MM.1S (cell line): ENCODE measurements at regions not wholly inside any gene's neighbourhood (a gene's known extent, or its start where the extent isn't known, plus 50 kb on each side); places are given as distances from the start of the nearest gene placed in this dataset.

Experiments
- DNase-seq: peaks from one replicate; pipeline ENCODE4 v3.0.0-alpha.2; 2015
- H2AFZ ChIP-seq: fragments of 300-600 bp; sonication (generic); 2 replicates; pipeline ENCODE4 v1.6.0; 2016; ENCODE audit warnings: antibody characterized with exemption, low read length
- H3F3A ChIP-seq: fragments of 300-600 bp; sonication (generic); 2 replicates; pipeline ENCODE4 v1.6.1; 2016; ENCODE audit warnings: mild to moderate bottlenecking, antibody characterized with exemption, low read length, moderate library complexity, mixed read lengths; ENCODE audit not compliant: insufficient read depth
- H3K27ac ChIP-seq: fragments of 300-600 bp; sonication (generic); 2 replicates; pipeline ENCODE4 v1.5.1; 2016; ENCODE audit warnings: mild to moderate bottlenecking, low read length
- H3K27me3 ChIP-seq: fragments of 300-600 bp; sonication (generic); replicated peaks from 2 replicates; pipeline ENCODE4 v1.6.0; 2016; ENCODE audit warnings: low read length; ENCODE audit not compliant: insufficient read depth
- H3K36me3 ChIP-seq: fragments of 300-600 bp; sonication (generic); replicated peaks from 2 replicates; pipeline ENCODE4 v1.6.1; 2016; ENCODE audit warnings: mild to moderate bottlenecking, low read length, mixed read lengths; ENCODE audit not compliant: insufficient read depth
- H3K4me1 ChIP-seq: fragments of 300-600 bp; sonication (generic); 2 replicates; pipeline ENCODE4 v1.6.1; 2016; ENCODE audit warnings: low read length, mixed read lengths
- H3K4me2 ChIP-seq: fragments of 300-600 bp; sonication (generic); 2 replicates; pipeline ENCODE4 v1.6.0; 2016; ENCODE audit warnings: low read depth, low read length
- H3K4me3 ChIP-seq: fragments of 300-600 bp; sonication (generic); 2 replicates; pipeline ENCODE4 v1.5.1; 2016; ENCODE audit warnings: low read length, mixed read lengths
- H3K79me2 ChIP-seq: fragments of 300-600 bp; sonication (generic); 2 replicates; pipeline ENCODE4 v1.6.1; 2016; ENCODE audit warnings: mixed run types, low read length, mixed read lengths
- H3K9ac ChIP-seq: fragments of 300-600 bp; sonication (generic); 2 replicates; pipeline ENCODE4 v1.6.1; 2016; ENCODE audit warnings: low read length, mixed read lengths
- H3K9me2 ChIP-seq: fragments of 300-600 bp; sonication (generic); replicated peaks from 2 replicates; pipeline ENCODE4 v1.6.1; 2016; ENCODE audit warnings: mild to moderate bottlenecking, low read length, mixed read lengths; ENCODE audit not compliant: insufficient read depth
- H3K9me3 ChIP-seq: fragments of 300-600 bp; sonication (generic); replicated peaks from 2 replicates; pipeline ENCODE4 v1.6.1; 2016; ENCODE audit warnings: mild to moderate bottlenecking, low read length, mixed read lengths; ENCODE audit not compliant: insufficient read depth
- H4K20me1 ChIP-seq: fragments of 300-600 bp; sonication (generic); 2 replicates; pipeline ENCODE4 v1.6.1; 2016; ENCODE audit warnings: mild to moderate bottlenecking, low read length, moderate library complexity, mixed read lengths; ENCODE audit not compliant: insufficient read depth
- EZH2 ChIP-seq: fragments of 300-600 bp; sonication (generic); optimal IDR thresholded peaks from 2 replicates; pipeline ENCODE3; 2017; ENCODE audit warnings: low read depth, mild to moderate bottlenecking, antibody characterized with exemption, low read length, mixed read lengths
- EZH2phosphoT487 ChIP-seq: fragments of 300-600 bp; sonication (generic); IDR thresholded peaks from 2 replicates; pipeline ENCODE4 v1.6.1; 2018; ENCODE audit warnings: antibody characterized with exemption, low read length
- TF ChIP-seq, protein P1 (sequence below): fragments of 300-600 bp; sonication (generic); IDR thresholded peaks from 2 replicates; pipeline ENCODE4 v1.5.1; 2016; ENCODE audit warnings: antibody characterized with exemption, low read length, mixed read lengths

DNA sequence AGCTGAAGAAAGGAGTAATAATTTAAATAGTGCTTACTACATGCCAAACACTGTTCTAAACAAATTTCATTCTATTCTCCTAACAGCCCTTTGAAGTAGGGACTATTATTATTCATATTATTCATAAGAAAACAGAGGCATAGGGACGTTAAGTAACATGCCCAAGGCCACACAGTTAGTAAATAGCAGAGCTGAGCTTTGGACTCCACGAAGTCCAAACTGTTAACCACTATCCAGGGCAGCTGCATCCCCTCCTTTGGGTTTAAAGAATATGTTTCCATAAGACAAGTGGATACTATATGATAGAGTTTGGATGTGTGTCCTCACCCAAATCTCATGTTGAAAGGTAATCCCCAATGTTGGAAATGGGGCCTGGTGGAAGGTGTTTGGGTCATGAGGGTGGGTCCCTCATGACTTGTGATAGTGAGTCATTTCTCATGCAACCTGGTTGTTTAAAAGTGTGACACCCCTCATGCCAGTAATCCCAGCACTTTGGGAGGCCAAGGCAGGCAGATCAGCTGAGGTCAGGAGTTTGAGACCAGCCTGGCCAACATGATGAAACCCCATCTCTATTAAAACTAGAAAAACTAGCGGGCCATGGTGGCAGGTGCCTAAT is 144.0 kb upstream of the CXADR start:
- H3K4me3 ChIP-seq = no peak overlapping the region

DNA sequence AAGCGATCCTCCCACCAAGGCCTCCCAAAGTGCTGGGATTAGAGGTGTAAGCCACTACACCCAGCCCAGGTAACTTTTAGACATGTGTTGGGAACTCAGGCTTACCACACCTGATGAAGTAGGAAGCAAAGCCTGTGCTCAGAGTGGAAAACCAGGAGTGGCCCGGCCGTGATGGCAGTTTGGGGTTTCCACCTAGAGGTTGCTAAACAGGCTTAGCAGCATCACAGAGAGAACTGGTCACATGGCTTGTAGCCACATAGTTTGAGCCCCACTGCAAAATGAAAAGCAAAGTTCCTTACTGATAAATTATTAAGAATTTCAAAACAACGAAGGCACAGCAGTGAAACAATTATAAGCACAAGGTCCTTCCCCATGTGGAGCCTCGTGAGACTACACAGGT is 142.6 kb upstream of the CXADR start:
- H2AFZ ChIP-seq = no peak overlapping the region
- H3K9me2 ChIP-seq = no peaks in the 10 kb centered on the region
- no peak for DNase-seq
- no peaks in the 10 kb centered on the region for H3K4me1 ChIP-seq
- no peaks in the 10 kb centered on the region for H3F3A ChIP-seq
- no peaks in the 10 kb centered on the region for H3K27me3 ChIP-seq
- H3K36me3 ChIP-seq = no peaks in the 10 kb centered on the region
- TF ChIP-seq EZH2 (no peak), EZH2phosphoT487 (no peak)
- TF ChIP-seq, protein P1, sequence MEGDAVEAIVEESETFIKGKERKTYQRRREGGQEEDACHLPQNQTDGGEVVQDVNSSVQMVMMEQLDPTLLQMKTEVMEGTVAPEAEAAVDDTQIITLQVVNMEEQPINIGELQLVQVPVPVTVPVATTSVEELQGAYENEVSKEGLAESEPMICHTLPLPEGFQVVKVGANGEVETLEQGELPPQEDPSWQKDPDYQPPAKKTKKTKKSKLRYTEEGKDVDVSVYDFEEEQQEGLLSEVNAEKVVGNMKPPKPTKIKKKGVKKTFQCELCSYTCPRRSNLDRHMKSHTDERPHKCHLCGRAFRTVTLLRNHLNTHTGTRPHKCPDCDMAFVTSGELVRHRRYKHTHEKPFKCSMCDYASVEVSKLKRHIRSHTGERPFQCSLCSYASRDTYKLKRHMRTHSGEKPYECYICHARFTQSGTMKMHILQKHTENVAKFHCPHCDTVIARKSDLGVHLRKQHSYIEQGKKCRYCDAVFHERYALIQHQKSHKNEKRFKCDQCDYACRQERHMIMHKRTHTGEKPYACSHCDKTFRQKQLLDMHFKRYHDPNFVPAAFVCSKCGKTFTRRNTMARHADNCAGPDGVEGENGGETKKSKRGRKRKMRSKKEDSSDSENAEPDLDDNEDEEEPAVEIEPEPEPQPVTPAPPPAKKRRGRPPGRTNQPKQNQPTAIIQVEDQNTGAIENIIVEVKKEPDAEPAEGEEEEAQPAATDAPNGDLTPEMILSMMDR = no peak
- H3K9ac ChIP-seq = no peak overlapping the region
- no peak overlapping the region for H3K27ac ChIP-seq
- no peaks in the 10 kb centered on the region for H3K79me2 ChIP-seq
- no peak overlapping the region for H3K4me3 ChIP-seq
- no peak overlapping the region for H3K4me2 ChIP-seq
- H3K9me3 ChIP-seq = no peaks in the 10 kb centered on the region
- H4K20me1 ChIP-seq = no peaks in the 10 kb centered on the region

More for the DNA sequence above, 144.0 kb upstream of the CXADR start:
- no peak overlapping the region for H2AFZ ChIP-seq
- TF ChIP-seq EZH2 = no peak
- TF ChIP-seq EZH2phosphoT487 = no peak
- TF ChIP-seq, protein P1 = no peak
- no peak for DNase-seq
- H3K9me2 ChIP-seq = no peaks in the 10 kb centered on the region
- H3K4me2 ChIP-seq = no peak overlapping the region
- no peaks in the 10 kb centered on the region for H3K79me2 ChIP-seq
- H4K20me1 ChIP-seq = no peaks in the 10 kb centered on the region
- no peaks in the 10 kb centered on the region for H3K27me3 ChIP-seq
- H3F3A ChIP-seq = no peaks in the 10 kb centered on the region
- no peak overlapping the region for H3K9ac ChIP-seq
- no peaks in the 10 kb centered on the region for H3K9me3 ChIP-seq
- no peaks in the 10 kb centered on the region for H3K4me1 ChIP-seq
- no peak overlapping the region for H3K27ac ChIP-seq
- H3K36me3 ChIP-seq = no peaks in the 10 kb centered on the region

DNA sequence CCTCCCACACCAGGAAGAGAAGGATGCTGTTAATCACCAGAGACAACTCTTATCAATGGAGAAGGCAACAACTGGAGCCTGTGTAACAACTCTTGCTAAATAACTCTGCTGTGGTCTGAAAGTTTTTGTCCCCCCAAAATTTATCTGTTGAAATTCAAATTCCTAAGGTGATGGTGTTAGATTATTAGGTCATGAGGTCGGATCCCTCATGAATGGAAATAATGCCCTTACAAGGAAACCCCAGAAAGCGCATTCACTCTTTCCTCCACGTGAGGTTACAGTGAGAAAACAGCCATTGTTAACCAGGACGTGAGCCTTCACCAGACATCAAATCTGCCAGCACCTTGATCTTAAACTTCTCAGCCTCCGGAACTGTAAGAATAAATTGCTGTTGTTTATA is 141.9 kb upstream of the CXADR start:
- H3K4me2 ChIP-seq = no peak overlapping the region
- no peak overlapping the region for H2AFZ ChIP-seq
- DNase-seq = no peak
- H3K4me1 ChIP-seq = no peaks in the 10 kb centered on the region
- no peaks in the 10 kb centered on the region for H3K9me2 ChIP-seq
- no peaks in the 10 kb centered on the region for H3K79me2 ChIP-seq
- H3K9ac ChIP-seq = no peak overlapping the region
- no peaks in the 10 kb centered on the region for H3K36me3 ChIP-seq
- H3K4me3 ChIP-seq = no peak overlapping the region
- no peaks in the 10 kb centered on the region for H3K9me3 ChIP-seq
- no peaks in the 10 kb centered on the region for H4K20me1 ChIP-seq
- H3K27me3 ChIP-seq = no peaks in the 10 kb centered on the region
- no peak for TF ChIP-seq EZH2phosphoT487
- TF ChIP-seq, protein P1 = no peak
- no peak for TF ChIP-seq EZH2
- H3F3A ChIP-seq = no peaks in the 10 kb centered on the region
- H3K27ac ChIP-seq = no peak overlapping the region
